IMR-90 (cell line): ENCODE measurements at regions not wholly inside any gene's neighbourhood (a gene's known extent, or its start where the extent isn't known, plus 50 kb on each side); places are given as distances from the start of the nearest gene placed in this dataset.

Experiments
- ATAC-seq: fragments of 200-7000 bp; cut with Tn5 transposase; 2 replicates; pipeline ENCODE4 v1.9.1; 2020; ENCODE audit warnings: low read depth, mild to moderate bottlenecking, moderate library complexity
- BruUV-seq: library from RNA; stranded (reverse); fragments of 400-500 nt; replicated peaks from 2 replicates; lab custom pipeline; 2021; lab: Mats Ljungman, UMichigan
- CTCF ChIA-PET: fragments of 300-600 bp; formaldehyde crosslinking; extraction: SDS; loops from one replicate; lab custom pipeline; 2021; ENCODE audit warnings: antibody characterized with exemption; lab: Yijun Ruan, JAX
- POLR2A ChIA-PET: fragments of 300-600 bp; sonication (Branson Sonifier 250); formaldehyde crosslinking; loops from one replicate; lab custom pipeline; 2022; ENCODE audit warnings: antibody characterized with exemption; ENCODE audit not compliant: unreplicated experiment; lab: Charles Lee
- DNase-seq: peaks from one replicate; pipeline ENCODE4 v3.0.0; 2013
- H2AFZ ChIP-seq: replicated peaks from 2 replicates; pipeline ENCODE3; 2013; ENCODE audit warnings: low read length, mild to moderate bottlenecking; ENCODE audit not compliant: poor library complexity
- H2AK5ac ChIP-seq: 2 replicates; pipeline ENCODE4 v1.6.1; 2013; ENCODE audit warnings: low read depth, low read length, inconsistent platforms
- H2AK9ac ChIP-seq: replicated peaks from 2 replicates; pipeline ENCODE3; 2013; ENCODE audit warnings: mild to moderate bottlenecking, low read depth, low read length, moderate library complexity; ENCODE audit not compliant: poor library complexity
- H2BK120ac ChIP-seq: 2 replicates; pipeline ENCODE4 v1.6.1; 2013; ENCODE audit warnings: low read depth, low read length, inconsistent platforms
- H2BK15ac ChIP-seq: 3 replicates; pipeline ENCODE4 v1.6.1; 2013; ENCODE audit warnings: low read depth, low read length, inconsistent platforms
- H2BK20ac ChIP-seq: 2 replicates; pipeline ENCODE4 v1.6.1; 2013; ENCODE audit warnings: low read depth, mild to moderate bottlenecking, inconsistent platforms, low read length, moderate library complexity
- H2BK5ac ChIP-seq: 2 replicates; pipeline ENCODE4 v1.6.1; 2013; ENCODE audit warnings: mild to moderate bottlenecking, low read depth, low read length, inconsistent platforms; ENCODE audit not compliant: poor library complexity, severe bottlenecking
- H3K14ac ChIP-seq: replicated peaks from 2 replicates; pipeline ENCODE4 v1.6.1; 2013; ENCODE audit warnings: low read depth, low read length, inconsistent platforms
- H3K18ac ChIP-seq: 2 replicates; pipeline ENCODE4 v1.6.1; 2013; ENCODE audit warnings: low read depth, low read length, control low read depth
- H3K23ac ChIP-seq: 2 replicates; pipeline ENCODE4 v1.6.1; 2013; ENCODE audit warnings: low read depth, low read length, inconsistent platforms
- H3K27ac ChIP-seq: 2 replicates; pipeline ENCODE4 v1.5.1; 2013; ENCODE audit warnings: mild to moderate bottlenecking, control low read depth, low read length; ENCODE audit not compliant: insufficient read depth
- H3K27me3 ChIP-seq: 2 replicates; pipeline ENCODE4 v1.6.1; 2013; ENCODE audit warnings: low read length; ENCODE audit not compliant: control insufficient read depth, insufficient read depth
- H3K36me3 ChIP-seq: 2 replicates; pipeline ENCODE4 v1.6.1; 2013; ENCODE audit warnings: low read length, mixed read lengths; ENCODE audit not compliant: control insufficient read depth, insufficient read depth
- H3K4ac ChIP-seq: 2 replicates; pipeline ENCODE4 v1.6.1; 2013; ENCODE audit warnings: low read depth, low read length, inconsistent platforms
- H3K4me1 ChIP-seq: 2 replicates; pipeline ENCODE4 v1.6.1; 2013; ENCODE audit warnings: low read length, mixed read lengths; ENCODE audit not compliant: control insufficient read depth, insufficient read depth
- H3K4me2 ChIP-seq: 2 replicates; pipeline ENCODE4 v1.6.1; 2013; ENCODE audit warnings: low read depth, mild to moderate bottlenecking, control low read depth, low read length, moderate library complexity
- H3K4me3 ChIP-seq: 2 replicates; pipeline ENCODE4 v1.5.1; 2013; ENCODE audit warnings: low read depth, mild to moderate bottlenecking, control low read depth, low read length, moderate library complexity; ENCODE audit not compliant: insufficient read depth
- H3K56ac ChIP-seq: 2 replicates; pipeline ENCODE4 v1.6.1; 2013; ENCODE audit warnings: low read length, inconsistent platforms; ENCODE audit not compliant: insufficient read depth; ENCODE audit errors: extremely low read depth
- H3K79me1 ChIP-seq, 2 experiments: 2 replicates each; pipeline ENCODE4 v1.6.1; 2013; ENCODE audit warnings: low read length in 2 of 2, inconsistent platforms in 1 of 2, low read depth in 1 of 2
- H3K9ac ChIP-seq: 2 replicates; pipeline ENCODE4 v1.6.1; 2013; ENCODE audit warnings: low read depth, low read length, control low read depth
- H3K9me1 ChIP-seq: 2 replicates; pipeline ENCODE4 v1.6.1; 2013; ENCODE audit warnings: low read length, inconsistent platforms; ENCODE audit not compliant: insufficient read depth
- H3K9me3 ChIP-seq: 2 replicates; pipeline ENCODE4 v1.6.1; 2013; ENCODE audit warnings: low read length; ENCODE audit not compliant: control insufficient read depth, insufficient read depth
- H4K20me1 ChIP-seq: 2 replicates; pipeline ENCODE4 v1.6.1; 2013; ENCODE audit warnings: low read length, inconsistent platforms; ENCODE audit not compliant: insufficient read depth
- H4K5ac ChIP-seq: 2 replicates; pipeline ENCODE4 v1.6.1; 2013; ENCODE audit warnings: mild to moderate bottlenecking, low read depth, low read length, control low read depth
- H4K8ac ChIP-seq, 2 experiments: 2 replicates each; pipeline ENCODE4 v1.6.1; 2013; ENCODE audit warnings: low read depth in 2 of 2, low read length in 2 of 2, control low read depth in 1 of 2, inconsistent platforms in 1 of 2
- H4K91ac ChIP-seq: 2 replicates; pipeline ENCODE4 v1.6.1; 2013; ENCODE audit warnings: low read depth, low read length, inconsistent platforms; ENCODE audit not compliant: insufficient read depth
- CEBPB ChIP-seq: IDR thresholded peaks from 2 replicates; pipeline ENCODE4 v1.6.1; 2012; ENCODE audit warnings: low read depth, low read length, improper control_type of control experiment
- MAFK ChIP-seq: IDR thresholded peaks from 2 replicates; pipeline ENCODE4 v1.6.1; 2012; ENCODE audit warnings: low read depth, low read length, improper control_type of control experiment
- MAZ ChIP-seq: IDR thresholded peaks from 2 replicates; pipeline ENCODE4 v1.6.1; 2012; ENCODE audit warnings: low read depth, mild to moderate bottlenecking, low read length, improper control_type of control experiment, moderate library complexity, borderline replicate concordance
- NFE2L2 ChIP-seq: fragments of 150-350 bp; IDR thresholded peaks from 2 replicates; pipeline ENCODE4 v1.6.1; 2016; ENCODE audit warnings: low read depth, mild to moderate bottlenecking, low read length
- RAD21 ChIP-seq: IDR thresholded peaks from 2 replicates; pipeline ENCODE4 v1.6.1; 2012; ENCODE audit warnings: low read length, improper control_type of control experiment
- RCOR1 ChIP-seq: IDR thresholded peaks from 2 replicates; pipeline ENCODE4 v1.6.1; 2012; ENCODE audit warnings: mild to moderate bottlenecking, low read length, improper control_type of control experiment; ENCODE audit not compliant: insufficient replicate concordance
- RFX5 ChIP-seq: IDR thresholded peaks from 2 replicates; pipeline ENCODE4 v1.8.0; 2012; ENCODE audit warnings: low read depth, mild to moderate bottlenecking, low read length, moderate library complexity
- SMC3 ChIP-seq: fragments of 150-350 bp; IDR thresholded peaks from 2 replicates; pipeline ENCODE4 v1.6.1; 2016; ENCODE audit warnings: low read depth, mild to moderate bottlenecking, antibody characterized with exemption, low read length, moderate library complexity
- USF2 ChIP-seq: fragments of 150-350 bp; IDR thresholded peaks from 2 replicates; pipeline ENCODE4 v1.6.1; 2017; ENCODE audit warnings: mild to moderate bottlenecking, antibody characterized with exemption, low read length, low read depth
- WGBS, 2 experiments: methylation state at CpG; one replicate each; pipeline versions ENCODE4 v1.1.5 to v1.1.7; 2013; ENCODE audit warnings: missing lambda C conversion rate in 2 of 2; ENCODE audit not compliant: insufficient read length in 1 of 2; ENCODE audit errors: extremely low coverage in 2 of 2; 5-methylcytosine and 5-hydroxymethylcytosine counted together
- dilution Hi-C: fragments of 300-500 bp; cut with HindIII; formaldehyde crosslinking; loops from one replicate; pipeline ENCODE4 v1.14.3; 2018; ENCODE audit warnings: low sequenced_read_pairs; ENCODE audit not compliant: unreplicated experiment
- in situ Hi-C: fragments of 300-500 bp; cut with MboI; formaldehyde crosslinking; loops from 3 replicates; pipeline ENCODE4 v1.14.3; 2019; ENCODE audit warnings: low sequenced_read_pairs, inconsistent platforms, mixed read lengths
- intact Hi-C: fragments of 100-400 bp; cut with micrococcal nuclease; formaldehyde crosslinking; loops from 2 replicates; pipeline ENCODE4 v1.10.0; 2022
- TF ChIP-seq, protein P1 (sequence below): conservative IDR thresholded peaks from 2 replicates; pipeline ENCODE4 v1.5.1; 2012; ENCODE audit warnings: mild to moderate bottlenecking, low read depth, low read length, improper control_type of control experiment

DNA sequence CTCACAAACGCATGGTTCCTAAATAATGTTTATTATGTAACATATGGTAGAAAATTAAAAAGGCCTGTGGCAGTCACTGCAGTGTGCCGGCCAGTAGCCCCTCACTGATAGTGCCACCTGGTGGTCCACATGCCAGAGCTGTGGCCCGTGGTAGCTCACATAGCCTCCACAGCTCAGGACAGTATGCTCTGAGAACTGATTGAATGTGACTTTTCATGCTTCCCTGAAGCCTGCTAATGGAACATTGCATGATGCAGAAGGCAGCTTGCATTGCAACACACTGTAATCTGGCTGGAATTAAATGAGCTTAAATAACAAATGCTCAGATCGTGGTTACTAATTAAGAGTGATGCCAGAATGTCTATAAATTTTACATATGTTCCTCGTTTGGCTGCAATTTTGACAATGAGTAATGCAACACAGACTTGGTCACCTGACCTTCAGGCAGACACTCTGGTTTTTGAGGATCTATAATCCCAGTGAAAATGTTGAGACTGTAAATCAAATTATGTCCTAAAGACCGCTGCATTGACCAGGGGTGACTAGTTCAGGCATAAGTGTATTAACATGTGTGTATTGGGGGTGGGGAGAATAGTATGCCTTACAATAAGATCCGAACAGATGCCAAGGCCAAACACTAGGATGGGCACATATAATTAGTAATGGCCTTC lies 566.4 kb downstream of the METTL15 start:
- peak overlapping the region; percentile 32 for H3K4ac ChIP-seq
- peak overlapping the region; percentile 14 for H3K14ac ChIP-seq
- H3K9ac ChIP-seq = no peak overlapping the region
- H2BK120ac ChIP-seq = peak overlapping the region; percentile 43
- intact Hi-C loops = loop anchor here (5.0 kb wide), 1 partner anchor 972 kb away; the partner anchor contains the start of gene BDNF
- H2AK5ac ChIP-seq = no peak overlapping the region
- H4K91ac ChIP-seq = peak overlapping the region; percentile 64
- H3K23ac ChIP-seq = no peak overlapping the region
- peak overlapping the region; percentile 19 for H2AFZ ChIP-seq
- ChIA-PET CTCF (interaction anchor here (1.0 to 1.2 kb wide), 2 partner anchors 14 to 145 kb away, joined by 3 to 4 read pairs; no protein-coding TSS in a partner anchor), POLR2A (no interaction called here)
- H3K4me3 ChIP-seq = no peak overlapping the region
- no TSS peak for BruUV-seq
- peaks cover 9% of the 10 kb centered on the region; the same call in 1 of the 2 replicates for H3K9me1 ChIP-seq
- H3K9me3 ChIP-seq = no peaks in the 10 kb centered on the region
- in situ Hi-C loops = no loop called here
- peak overlapping the region; percentile 52 for H3K27ac ChIP-seq
- H4K8ac ChIP-seq = peak overlapping the region; percentile 7 to 50
- no peak for TF ChIP-seq MAFK
- peak; percentile 36; the same call in 1 of the 2 replicates for TF ChIP-seq RAD21
- no peak for TF ChIP-seq MAZ
- TF ChIP-seq RCOR1 = no peak
- TF ChIP-seq, protein P1, sequence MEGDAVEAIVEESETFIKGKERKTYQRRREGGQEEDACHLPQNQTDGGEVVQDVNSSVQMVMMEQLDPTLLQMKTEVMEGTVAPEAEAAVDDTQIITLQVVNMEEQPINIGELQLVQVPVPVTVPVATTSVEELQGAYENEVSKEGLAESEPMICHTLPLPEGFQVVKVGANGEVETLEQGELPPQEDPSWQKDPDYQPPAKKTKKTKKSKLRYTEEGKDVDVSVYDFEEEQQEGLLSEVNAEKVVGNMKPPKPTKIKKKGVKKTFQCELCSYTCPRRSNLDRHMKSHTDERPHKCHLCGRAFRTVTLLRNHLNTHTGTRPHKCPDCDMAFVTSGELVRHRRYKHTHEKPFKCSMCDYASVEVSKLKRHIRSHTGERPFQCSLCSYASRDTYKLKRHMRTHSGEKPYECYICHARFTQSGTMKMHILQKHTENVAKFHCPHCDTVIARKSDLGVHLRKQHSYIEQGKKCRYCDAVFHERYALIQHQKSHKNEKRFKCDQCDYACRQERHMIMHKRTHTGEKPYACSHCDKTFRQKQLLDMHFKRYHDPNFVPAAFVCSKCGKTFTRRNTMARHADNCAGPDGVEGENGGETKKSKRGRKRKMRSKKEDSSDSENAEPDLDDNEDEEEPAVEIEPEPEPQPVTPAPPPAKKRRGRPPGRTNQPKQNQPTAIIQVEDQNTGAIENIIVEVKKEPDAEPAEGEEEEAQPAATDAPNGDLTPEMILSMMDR = peak; percentile 32; the same call in 1 of the 2 replicates
- TF ChIP-seq SMC3 = peak; percentile 23; the same call in 1 of the 2 replicates
- TF ChIP-seq RFX5 = no peak
- TF ChIP-seq USF2 = 0 out of 2 replicates have a peak, but pooled peaks have one; percentile 4
- no peak for TF ChIP-seq NFE2L2
- peak; percentile 87 for TF ChIP-seq CEBPB
- H4K20me1 ChIP-seq = no peaks in the 10 kb centered on the region
- H2BK20ac ChIP-seq = peak overlapping the region; percentile 41; the same call in 1 of the 2 replicates
- H2AK9ac ChIP-seq = no peak overlapping the region
- peak; percentile 67 for DNase-seq
- no peaks in the 10 kb centered on the region for H3K36me3 ChIP-seq
- peak overlapping the region; percentile 8 for H2BK5ac ChIP-seq
- H3K27me3 ChIP-seq = no peaks in the 10 kb centered on the region
- H3K18ac ChIP-seq = peak overlapping the region; percentile 44; the same call in 1 of the 2 replicates
- dilution Hi-C loops = no loop called here
- 17% methylated on average over 1 of the region's 7 CpGs; no CpG with 5 or more reads in 1 of the 2 experiments for WGBS, 2 experiments
- H3K79me1 ChIP-seq = no peaks in the 10 kb centered on the region
- no peak overlapping the region for H4K5ac ChIP-seq
- H3K4me1 ChIP-seq = peaks cover 4% of the 10 kb centered on the region; the same call in 1 of the 2 replicates
- no peak overlapping the region for H3K56ac ChIP-seq
- peak overlapping the region; percentile 5; the same call in 1 of the 3 replicates for H2BK15ac ChIP-seq
- peak; percentile 75 for ATAC-seq
- H3K4me2 ChIP-seq = no peak overlapping the region
